NOMO-1 treated with DMSO at 0.1 percent for 48 hours (cell line): ENCODE measurements at regions not wholly inside any gene's neighbourhood (a gene's known extent, or its start where the extent isn't known, plus 50 kb on each side); places are given as distances from the start of the nearest gene placed in this dataset.

Source experiments
- DNase-seq: peaks from one replicate; lab custom pipeline; 2025; ENCODE audit not compliant: unreplicated experiment; lab: John Stamatoyannopoulos, UW

DNA sequence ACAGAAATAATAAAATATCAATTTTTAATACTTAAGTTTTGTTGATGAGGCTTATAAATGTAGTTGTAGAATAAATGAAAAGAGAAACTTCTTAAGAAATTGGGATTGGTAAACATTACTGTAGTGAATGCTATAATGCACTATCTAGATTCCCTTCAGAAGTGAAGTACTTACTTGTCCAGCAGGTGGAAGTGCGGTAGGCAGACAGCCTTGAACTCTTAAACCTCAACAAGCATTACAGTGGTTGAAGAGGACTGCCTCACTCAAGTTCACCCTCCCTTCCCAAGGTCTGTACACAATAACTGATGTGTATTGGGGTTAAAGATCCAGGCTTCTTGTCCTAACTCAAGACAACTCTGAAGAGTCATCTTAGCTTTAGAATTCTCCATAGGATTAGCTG lies 931.0 kb upstream of the LRRTM1 start:
- DNase-seq, result no peak

DNA sequence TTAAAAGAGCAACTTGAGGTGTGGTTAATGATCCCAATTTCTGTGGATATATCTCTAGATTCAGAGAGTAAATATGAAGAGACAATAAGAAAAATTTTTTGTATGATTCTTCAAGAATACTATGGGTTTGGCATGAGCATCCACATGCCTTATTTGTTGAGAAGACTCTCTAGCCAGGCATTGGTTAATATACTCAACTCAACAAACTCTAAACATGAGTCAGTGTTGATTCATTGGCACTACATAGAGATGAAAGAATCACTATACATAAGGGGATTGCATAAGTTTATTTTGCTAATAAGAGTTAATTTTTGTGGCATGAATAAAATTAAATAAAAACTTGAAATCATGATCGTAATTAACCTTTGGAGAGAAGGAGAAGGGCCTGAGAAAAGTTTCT lies 930.2 kb upstream of the LRRTM1 start:
- DNase-seq, result no peak

DNA sequence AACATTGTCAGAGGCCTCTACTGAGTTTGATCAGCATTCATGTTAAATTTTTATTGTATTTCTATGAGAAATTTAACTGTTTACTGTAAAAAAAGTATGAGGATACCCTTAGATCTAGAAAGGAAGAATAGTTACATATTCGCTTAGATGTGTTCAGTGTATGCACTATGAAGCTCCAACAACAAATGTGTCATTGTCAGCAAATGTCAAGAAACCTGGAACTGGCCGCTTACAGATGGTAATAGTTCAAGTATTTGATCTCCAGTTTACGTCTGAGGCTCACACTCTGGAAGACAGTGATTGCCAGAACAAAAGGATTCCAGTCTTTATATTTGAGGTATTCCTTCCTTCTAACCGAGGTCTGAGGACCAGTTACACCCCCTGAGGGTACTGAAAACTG lies 921.2 kb upstream of the LRRTM1 start:
- DNase-seq, result no peak

DNA sequence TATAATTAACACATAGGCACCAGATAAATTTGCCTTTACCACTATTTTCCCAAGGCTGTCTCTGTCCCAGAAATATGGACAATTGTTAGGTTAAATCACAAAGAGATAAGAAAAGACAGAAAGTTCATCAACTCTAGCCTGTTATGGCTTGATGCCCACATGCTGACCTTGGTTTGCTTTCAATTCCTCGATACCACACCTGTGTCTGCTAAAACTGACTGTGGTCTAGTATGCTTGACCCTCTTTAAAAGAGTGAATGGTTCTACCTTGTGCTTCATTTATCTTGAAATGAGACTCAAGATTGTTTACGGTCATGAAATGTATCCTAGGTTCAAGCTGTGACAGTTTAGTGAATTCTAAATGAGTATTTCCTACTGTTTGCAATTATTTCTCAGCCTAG lies 909.0 kb upstream of the LRRTM1 start:
- no peak for DNase-seq

DNA sequence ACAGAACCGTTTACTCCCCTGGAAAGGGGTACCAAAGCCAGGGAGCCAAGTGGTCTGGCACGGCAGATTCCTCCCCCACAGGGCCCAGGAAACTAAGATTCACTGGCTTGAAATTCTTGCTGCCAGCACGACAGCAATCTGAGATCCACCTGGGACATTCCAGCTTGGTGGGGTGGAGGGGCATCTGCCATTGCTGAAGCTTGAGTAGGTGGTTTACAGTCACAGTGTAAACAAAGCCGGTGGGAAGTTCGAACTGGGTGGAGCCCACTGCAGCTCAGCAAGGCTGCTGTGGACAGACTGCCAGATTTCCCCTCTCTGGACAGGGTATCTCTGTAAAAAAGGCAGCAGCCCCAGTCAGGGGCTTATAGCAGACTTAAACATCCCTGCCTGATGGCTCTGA lies 901.7 kb upstream of the LRRTM1 start:
- no peak for DNase-seq

DNA sequence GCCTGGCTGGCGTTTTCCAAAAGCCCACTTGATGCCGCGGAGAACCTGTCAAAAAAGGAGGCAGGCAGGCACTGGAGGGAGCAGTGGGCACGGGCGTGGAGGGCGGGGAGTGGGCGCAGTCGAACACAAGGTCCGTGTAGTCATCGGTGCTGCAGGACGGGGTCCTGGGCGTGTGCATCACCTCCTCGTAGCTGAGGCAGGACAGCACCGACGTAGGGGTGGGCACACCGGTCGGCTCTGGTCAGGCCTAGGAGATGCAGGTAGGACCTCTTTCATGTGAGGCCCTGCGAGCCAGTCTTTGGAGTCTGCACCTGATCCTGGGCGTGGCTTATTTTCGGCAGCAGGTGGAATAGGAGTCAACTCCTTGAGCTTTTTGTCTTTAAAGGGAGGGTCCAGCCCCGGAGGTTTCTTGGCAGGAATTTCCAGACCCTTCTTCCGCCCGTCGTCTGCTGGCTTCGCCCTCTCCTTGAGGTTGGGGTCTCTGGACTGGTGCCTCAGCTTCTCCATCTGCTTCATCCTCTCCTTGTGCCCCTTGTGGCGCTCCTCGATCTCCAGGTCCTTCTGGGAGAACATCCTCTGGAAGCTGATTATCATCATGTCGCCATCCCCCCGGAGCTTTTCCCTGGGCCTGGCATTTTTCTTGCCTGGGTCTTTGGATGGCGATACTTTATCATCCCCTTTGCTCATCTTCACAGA lies 892.5 kb upstream of the LRRTM1 start:
- DNase-seq, result no peak

DNA sequence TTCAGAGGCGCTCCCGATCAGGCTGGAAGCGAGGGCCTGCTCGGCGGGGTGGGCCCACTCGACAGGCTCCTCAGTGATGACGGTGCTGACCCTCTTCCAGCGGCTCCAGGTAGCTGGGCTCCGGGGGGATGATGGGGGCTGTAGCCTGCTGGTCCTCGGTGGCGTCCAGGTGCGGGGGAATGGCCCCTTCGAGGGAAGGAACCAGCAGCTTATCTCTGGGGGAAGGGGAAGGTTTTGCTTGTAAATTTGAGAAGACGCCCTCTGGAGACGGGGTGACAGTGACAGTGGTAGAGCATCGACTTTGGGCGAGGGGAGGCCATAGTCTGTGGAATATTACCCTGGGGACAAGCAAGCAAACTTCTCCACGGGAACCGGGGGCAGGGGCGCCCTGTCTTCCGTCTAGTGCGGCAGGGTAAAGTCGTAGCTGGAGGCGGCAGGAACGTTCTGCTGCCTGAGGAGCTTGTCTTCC lies 891.9 kb upstream of the LRRTM1 start:
- DNase-seq, result no peak

DNA sequence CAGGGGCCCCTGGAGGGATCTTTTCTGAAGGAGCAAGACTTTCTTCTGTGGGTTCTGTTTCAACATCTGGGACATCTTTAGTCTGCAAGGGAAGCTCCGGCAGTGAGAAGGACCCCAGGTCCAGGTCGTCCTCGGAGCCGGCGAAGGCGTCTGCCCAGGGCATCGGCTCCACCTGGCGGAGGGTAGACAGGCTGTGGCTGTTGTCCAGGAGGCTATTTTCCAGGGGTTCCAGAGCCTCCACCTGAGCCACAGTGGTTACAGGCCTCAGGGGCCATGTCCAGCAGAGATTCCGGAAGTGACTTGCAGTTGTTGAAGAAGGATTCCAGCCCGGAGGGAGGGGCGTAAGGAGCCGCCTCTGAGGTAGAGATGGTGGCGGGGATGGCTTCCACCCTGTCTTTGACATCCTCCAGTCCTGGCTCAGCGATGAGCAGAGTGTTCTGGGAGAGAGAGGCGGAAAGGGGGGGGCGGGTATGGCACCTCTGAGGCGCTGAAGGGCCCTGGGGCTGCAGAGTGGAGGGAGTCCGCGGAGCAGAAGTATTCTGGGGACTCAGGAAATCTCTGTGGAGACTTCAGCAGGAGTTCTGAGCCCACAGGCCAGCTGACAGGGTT lies 891.3 kb upstream of the LRRTM1 start:
- DNase-seq, result no peak

DNA sequence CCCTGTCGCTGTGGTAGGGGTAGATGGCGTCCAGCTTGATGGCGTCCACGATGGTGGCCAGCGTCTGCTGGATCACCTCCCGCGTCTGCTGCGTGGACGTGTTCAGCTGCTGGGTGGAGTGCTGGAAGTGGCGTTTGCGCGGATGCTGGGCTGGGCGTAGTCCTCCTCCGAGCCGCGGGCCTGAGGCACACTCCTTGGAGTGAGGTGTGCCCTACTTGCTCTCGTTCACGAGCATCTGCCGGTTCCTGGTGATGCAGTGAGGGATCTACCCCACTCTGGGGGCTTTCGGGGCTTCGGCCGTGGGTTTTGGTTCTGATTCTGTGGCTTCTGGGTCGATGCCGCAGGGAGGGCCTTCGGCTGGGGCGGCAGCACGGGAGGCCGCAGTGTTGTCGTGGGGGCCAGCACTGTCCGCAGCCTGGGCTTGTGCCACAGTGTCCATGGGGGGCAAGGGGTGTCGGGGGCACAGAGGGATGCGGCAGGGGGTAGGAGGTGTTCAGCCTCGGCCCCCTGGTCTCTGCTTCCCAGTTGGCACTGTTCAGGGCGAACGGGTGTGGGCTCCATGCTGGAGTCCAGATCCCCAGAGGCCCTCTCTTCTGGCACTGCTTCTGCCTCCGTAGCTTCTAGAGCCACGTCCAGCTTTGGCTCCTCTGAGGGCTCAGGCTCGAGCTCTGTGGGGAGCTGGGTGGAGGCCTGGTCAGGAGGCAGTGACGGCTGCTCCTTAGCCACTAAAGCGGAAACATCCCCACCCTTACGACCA lies 890.6 kb upstream of the LRRTM1 start:
- no peak for DNase-seq

DNA sequence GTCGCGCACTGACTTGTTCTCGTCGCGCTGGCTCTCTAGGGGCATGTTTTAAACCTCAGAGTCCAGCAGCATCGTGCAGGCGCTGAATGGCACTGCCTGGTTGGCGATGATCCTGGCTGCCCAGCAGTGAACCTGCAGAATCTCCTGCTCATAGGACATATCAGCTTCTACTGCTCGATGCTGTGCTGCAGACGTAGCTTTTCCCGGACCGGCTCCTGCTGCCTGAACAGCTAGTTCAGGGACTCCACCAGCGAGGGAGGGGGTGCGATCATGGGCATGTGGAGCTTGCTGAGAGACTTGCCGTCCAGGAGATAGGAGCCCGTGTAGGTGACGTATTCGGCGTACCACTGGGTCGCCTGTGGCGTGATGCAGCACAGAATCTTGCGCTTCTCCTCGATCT lies 890.0 kb upstream of the LRRTM1 start:
- DNase-seq, result no peak

DNA sequence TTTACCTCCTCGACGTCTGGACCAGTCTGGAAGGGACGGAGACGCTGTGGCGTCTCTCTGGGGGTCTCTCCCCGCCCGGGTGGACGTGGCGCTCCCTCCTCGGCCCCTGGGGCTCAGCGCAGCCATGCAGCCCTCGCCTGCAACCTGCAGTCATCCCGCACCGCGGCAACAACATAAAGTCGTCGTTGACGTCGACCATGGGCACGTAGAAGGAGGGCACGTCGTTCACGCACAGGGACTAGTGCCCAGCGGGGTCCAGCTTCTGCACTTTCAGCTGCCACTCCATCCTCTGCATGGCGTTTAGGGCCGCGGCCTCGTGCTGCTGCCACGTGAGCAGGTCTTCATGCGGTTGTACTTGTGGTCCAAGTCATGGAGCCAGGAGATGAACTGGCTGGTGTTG lies 889.6 kb upstream of the LRRTM1 start:
- DNase-seq, result no peak

DNA sequence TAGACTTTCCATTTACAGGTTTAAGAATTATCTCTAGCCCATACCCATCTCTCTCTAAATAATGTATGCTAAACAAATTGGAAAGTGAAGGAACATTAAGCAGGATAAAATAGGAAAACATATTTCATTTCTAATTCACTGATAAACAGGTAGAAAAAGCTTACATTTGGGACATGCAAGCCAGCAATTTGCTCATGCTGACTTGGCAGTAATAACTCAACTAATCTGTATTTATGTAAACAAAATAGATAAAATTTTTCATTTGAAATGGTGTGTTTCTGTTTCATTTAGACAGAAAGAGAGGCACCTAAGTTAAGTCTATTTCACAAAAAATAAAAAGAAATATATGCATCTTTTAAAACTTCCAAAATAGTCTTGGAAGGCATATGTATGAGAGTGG lies 877.3 kb upstream of the LRRTM1 start:
- no peak for DNase-seq

DNA sequence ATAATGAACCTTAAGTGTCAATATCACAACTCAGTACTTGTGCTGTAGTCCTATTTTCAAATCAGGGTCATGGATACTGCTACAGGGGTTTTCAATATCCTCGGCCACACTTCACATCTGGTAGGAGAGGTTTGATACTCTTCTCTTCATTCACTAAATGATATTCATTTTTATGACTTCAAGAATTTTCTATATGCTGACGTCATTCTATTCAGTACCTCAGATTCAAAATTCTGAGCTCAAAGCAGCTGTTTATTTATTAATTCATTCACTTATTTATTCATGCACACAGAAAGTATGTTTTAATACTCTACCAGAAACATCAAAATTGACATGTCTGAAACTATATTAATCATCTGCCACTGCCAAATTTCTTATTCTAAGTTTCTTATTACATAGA lies 866.9 kb upstream of the LRRTM1 start:
- no peak for DNase-seq

DNA sequence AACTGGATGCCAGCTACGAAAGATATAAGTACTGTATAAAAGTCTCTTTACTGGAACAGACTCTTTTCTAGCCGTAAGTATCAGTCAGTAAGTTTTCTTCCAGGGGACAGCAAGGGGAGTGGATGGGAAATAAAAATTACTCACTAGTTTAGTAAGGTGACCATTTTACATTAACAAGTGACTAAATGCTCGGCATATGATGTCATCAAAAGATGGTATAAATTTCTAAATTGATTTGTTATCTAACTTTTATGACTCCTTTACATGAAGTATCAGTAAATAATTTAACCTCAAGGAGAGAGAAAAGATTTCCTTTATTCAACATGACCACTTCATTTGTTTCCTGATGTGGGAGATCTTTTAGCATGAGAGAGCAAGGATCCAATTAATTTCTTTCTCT lies 859.0 kb upstream of the LRRTM1 start:
- DNase-seq, result no peak

DNA sequence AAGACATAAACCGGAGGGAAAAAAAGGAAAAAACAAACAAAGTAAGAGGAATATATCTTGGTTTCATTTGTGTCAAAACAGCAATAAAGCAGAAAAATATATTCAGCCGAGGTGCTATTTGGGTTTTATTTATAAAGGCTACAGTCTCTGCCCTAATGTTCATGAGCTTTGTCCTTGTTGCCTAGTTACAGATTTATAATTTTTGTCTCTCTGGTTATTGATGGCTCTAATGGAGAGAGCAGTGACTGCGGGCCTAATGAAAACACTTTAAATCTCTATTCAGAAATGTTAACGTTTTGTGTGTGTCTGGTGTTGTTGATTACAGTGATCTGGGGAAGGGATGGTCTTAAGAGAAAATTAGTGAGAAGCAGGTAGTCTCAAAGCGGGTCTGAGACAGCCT lies 854.0 kb upstream of the LRRTM1 start:
- DNase-seq, result no peak

DNA sequence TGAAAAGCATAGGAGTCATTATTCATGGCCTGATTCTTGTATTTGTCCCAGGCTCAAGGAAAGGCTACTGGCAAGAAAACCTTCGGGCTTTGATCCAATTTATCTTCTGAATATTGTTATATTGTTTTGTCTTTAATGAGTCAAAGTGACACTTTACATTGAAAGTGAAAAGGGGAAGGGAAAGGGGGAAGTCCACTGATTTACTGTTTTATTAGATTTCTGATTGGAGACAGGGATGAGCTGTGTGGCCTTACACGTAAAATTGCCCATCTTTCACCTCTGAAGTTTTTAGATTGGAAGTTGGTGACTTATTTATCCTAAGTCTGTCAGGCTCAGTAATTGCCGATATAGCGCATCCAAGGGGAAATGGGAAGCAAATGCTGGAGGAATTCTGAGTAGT lies 843.8 kb upstream of the LRRTM1 start:
- DNase-seq, result peak; percentile 49

DNA sequence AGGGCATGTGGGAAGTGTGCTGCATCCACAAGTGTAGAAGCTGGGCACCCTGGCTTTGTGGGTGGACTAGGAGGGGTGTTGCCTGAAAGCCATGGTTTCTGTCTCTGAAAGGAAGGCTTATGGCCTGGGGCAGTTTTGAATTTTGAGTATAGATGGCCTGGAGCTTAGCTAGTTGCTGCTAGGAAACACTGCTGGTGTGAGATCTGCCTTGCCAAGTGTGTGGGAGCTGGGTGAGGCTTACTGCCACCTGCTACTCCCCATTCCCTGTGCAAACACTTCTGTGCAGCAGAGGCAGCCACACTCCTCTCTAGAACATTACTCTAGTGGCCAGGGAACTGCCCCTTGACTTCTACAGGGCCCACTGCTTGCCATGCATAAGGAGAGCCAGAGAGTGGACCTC lies 831.7 kb upstream of the LRRTM1 start:
- DNase-seq, result no peak

DNA sequence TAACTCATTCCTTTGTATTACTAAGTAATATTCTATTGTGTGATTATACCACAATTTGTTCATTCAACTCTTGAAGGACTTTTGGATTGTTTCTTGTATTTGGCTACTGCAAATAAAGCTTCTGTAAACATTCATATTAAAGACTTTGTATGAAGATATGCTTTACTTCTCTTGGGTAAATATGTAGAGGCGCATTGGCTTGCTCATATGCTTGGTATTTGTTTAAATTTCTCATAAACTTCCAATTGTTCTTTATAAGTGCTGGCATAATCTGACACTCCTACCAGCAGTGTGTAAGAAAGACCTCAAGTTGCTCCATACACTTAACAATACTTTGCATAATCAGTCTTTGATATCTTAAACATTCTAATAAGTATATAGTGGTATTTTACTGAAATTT lies 792.8 kb upstream of the LRRTM1 start:
- no peak for DNase-seq

DNA sequence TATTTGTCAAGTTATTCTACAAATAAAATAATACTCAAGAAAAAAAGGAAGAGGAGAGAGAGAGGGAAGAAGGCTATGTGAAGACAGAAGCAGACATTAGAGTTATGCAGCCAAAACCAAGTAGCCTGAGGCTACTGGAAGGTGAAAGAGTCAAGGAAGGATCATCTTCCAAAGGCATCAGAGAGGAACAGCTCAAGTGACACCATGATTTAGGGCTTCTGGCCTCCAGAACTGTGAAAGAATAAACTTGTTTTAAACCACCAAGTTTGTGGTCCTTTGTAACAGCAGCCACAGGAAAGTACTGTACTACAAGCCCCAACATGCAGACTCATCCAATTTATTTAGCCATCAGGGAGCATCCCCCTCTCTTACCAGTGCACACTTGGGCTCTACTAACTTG lies 788.5 kb upstream of the LRRTM1 start:
- no peak for DNase-seq

DNA sequence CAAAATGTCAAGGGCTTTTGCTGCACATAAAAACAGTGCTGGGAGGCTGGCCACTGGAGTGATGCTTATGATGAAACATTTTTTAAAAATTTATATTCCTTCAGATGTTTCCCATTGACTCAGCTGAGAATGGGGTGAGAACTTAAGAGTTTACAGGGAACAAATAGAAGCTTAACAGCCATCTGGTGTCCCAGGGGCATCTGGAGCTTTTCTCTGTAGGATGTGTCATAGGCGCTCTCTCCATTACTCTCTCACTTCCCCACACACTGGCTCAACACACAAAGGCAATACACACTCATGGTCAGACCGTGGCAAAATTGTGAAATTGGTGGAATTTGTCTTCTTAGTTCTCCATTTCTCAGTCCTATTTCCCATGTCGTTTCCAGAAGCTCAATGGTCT lies 783.1 kb upstream of the LRRTM1 start:
- DNase-seq, result no peak

DNA sequence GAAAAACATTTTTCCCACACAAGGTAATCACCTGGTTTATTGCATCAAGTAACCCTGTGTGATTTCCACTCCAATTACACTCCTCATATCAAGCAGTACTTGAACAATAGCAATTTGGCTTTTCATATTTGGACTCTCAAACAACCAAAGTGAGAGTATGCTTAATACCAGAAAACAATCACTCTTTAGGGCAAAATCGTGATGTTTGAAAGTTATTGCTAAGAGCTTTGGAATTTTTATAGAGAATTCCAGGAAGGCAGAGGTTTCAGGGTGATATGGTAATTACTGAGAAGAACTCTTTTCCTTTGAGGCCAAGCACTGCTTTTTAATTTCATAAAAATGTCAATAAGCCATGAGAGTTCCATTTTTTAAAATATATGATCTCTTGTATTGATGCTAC lies 779.5 kb upstream of the LRRTM1 start:
- DNase-seq, result no peak

DNA sequence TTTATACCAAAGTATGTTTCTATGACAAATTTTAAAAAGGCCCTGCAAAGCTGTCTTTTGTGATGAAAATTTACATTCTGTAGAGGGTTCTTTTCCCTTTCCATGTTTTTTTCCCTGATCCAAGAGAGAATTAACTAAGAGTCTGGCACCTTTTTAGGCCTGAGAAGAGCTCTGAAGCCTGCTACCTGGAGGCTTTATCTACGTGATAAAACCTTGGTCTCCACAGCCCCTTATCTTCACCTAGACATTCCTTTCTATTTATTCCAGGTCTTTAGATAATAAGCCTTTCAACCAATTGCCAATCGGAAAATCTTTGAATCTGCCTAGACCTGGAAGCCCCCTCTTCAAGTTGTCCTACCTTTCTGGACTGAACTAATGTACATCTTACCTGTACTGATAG lies 774.1 kb upstream of the LRRTM1 start:
- DNase-seq, result no peak
